ENCODE measurements at regions not wholly inside any gene's neighbourhood (a gene's known extent, or its start where the extent isn't known, plus 50 kb on each side); places are given as distances from the start of the nearest gene placed in this dataset.
"Not testable (repeated sequence)": the region's sequence is repeated elsewhere in the genome, so short reads cannot be mapped to it uniquely, and the experiment has no call there.

DNA sequence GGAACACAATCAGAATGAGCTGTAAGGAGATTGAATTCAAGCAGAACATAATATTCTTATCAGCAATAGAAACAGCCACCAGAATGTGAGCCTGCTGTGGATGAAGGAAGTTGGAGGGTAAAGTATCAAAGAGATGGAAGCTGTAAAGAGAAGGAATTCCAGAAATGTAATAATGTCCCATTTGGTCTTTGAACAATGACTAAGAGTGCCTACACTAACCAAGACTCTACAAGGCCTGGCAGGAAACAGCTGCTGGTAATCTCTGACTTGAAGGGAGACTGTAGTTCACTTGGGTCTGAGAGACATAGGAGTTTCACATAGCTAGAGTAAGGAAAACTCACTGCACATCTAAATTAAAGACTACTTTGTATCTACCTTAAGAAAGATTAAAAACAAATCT, 1176.0 kb upstream of the ALCAM start:
- CTCF ChIA-PET: interaction anchor here (1.5 to 1.8 kb wide), 2 partner anchors 14 to 22 kb away, joined by 5 read pairs; no protein-coding TSS in a partner anchor

DNA sequence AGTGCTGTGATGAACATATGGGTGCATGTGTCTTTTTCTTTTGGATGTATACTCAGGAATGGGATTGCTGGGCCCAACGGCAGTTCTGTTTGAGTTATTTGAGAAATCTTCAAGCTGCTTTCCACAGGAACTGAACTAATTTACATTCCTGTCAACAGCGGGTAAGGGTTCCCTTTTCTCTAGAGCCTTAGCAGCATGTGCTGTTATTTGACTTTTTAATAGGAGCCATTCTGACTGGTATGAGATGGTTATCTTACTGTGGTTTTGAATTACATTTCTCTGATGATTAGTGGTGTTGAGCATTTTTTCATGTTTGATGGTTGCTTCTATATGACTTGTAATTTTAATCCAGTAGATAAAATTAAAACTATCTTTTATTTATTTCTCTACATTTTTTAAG, 1168.6 kb upstream of the ALCAM start:
- CTCF ChIA-PET: no interaction called here
- TF ChIP-seq, protein P1, sequence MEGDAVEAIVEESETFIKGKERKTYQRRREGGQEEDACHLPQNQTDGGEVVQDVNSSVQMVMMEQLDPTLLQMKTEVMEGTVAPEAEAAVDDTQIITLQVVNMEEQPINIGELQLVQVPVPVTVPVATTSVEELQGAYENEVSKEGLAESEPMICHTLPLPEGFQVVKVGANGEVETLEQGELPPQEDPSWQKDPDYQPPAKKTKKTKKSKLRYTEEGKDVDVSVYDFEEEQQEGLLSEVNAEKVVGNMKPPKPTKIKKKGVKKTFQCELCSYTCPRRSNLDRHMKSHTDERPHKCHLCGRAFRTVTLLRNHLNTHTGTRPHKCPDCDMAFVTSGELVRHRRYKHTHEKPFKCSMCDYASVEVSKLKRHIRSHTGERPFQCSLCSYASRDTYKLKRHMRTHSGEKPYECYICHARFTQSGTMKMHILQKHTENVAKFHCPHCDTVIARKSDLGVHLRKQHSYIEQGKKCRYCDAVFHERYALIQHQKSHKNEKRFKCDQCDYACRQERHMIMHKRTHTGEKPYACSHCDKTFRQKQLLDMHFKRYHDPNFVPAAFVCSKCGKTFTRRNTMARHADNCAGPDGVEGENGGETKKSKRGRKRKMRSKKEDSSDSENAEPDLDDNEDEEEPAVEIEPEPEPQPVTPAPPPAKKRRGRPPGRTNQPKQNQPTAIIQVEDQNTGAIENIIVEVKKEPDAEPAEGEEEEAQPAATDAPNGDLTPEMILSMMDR (IDR thresholded peaks at IDR 0.05; ENCODE audit: control extremely low read depth, extremely low read depth, low read depth, missing control alignments): no peak
- POLR2A ChIA-PET: no interaction called here
- DNase-seq (ENCODE audit: extremely low spot score): no peak

More for the DNA sequence above, 1176.0 kb upstream of the ALCAM start:
- POLR2A ChIA-PET: no interaction called here
- TF ChIP-seq, protein P1 (IDR thresholded peaks at IDR 0.05; ENCODE audit: control extremely low read depth, extremely low read depth, low read depth, missing control alignments): no peak
- DNase-seq (ENCODE audit: extremely low spot score): no peak

GRCh38 chr3:104206925-104207324, 1159.8 kb upstream of the ALCAM start:
- no peak for DNase-seq (ENCODE audit: extremely low spot score)
- ChIA-PET CTCF (no interaction called here), POLR2A (no interaction called here)
- TF ChIP-seq, protein P1 (IDR thresholded peaks at IDR 0.05; ENCODE audit: control extremely low read depth, extremely low read depth, low read depth, missing control alignments): no peak

DNA sequence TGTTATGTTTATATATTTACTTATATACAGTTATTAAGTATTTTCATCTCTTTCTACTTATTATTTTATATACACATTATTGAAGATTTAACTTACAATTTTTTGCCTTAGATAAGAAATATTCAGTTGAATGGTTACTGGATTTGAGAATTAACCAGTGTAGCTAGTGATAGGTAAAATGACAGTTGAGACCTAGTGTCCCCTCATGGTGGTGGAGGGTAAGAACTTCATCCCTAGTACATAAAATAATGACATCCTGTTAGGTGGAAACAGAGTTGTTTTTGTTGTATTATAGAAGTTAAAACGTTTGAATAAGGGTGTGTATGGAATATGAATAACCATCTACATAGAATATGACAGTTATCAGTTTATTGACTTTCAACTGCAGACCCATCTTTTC, 1152.4 kb upstream of the ALCAM start:
- no peak for DNase-seq (ENCODE audit: extremely low spot score)
- CTCF ChIA-PET: no interaction called here
- TF ChIP-seq, protein P1 (IDR thresholded peaks at IDR 0.05; ENCODE audit: control extremely low read depth, extremely low read depth, low read depth, missing control alignments): no peak
- POLR2A ChIA-PET: no interaction called here

DNA sequence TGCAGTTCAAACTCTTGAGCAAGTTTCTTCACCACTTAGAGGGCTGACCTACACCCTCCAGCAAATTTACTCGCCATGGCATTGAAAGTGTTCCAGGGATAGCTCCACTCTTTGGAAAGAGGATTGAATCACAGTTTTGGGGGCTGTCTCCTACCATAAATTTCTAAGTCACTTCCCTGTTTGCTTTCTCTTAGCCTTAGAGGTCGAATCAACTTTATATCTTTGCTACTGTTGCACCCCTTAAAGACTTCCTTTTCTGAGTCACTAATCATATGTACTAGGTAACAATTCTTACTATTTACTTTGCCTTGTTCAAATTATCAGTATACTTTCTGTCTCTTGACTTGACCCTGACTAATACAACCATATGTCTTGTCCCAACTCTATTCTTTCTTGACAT, 1151.8 kb upstream of the ALCAM start:
- DNase-seq (ENCODE audit: extremely low spot score): no peak
- TF ChIP-seq, protein P1 (IDR thresholded peaks at IDR 0.05; ENCODE audit: control extremely low read depth, extremely low read depth, low read depth, missing control alignments): no peak
- CTCF ChIA-PET: interaction anchor here (1.7 kb wide), 1 partner anchor 12 kb away, joined by 4 read pairs; no protein-coding TSS in a partner anchor
- POLR2A ChIA-PET: no interaction called here

DNA sequence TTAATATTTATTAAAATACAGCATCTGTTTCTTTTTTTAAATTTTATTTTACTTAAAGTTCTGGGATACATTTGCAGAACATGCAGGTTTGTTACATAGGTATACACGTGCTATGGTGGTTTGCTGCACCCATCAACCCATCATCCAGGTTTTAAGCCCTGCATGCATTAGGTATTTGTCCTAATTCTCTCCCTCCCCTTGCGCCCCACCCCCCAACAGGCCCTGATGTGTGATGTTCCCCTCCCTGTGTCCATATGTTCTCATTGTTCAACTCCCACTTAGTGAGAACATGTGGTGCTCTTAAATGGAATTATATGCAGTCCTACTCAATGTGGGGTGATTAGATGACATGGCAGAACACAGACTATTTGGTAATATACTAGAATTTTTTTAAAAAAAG, 1147.7 kb upstream of the ALCAM start:
- CTCF ChIA-PET, POLR2A ChIA-PET: not testable (repeated sequence)

DNA sequence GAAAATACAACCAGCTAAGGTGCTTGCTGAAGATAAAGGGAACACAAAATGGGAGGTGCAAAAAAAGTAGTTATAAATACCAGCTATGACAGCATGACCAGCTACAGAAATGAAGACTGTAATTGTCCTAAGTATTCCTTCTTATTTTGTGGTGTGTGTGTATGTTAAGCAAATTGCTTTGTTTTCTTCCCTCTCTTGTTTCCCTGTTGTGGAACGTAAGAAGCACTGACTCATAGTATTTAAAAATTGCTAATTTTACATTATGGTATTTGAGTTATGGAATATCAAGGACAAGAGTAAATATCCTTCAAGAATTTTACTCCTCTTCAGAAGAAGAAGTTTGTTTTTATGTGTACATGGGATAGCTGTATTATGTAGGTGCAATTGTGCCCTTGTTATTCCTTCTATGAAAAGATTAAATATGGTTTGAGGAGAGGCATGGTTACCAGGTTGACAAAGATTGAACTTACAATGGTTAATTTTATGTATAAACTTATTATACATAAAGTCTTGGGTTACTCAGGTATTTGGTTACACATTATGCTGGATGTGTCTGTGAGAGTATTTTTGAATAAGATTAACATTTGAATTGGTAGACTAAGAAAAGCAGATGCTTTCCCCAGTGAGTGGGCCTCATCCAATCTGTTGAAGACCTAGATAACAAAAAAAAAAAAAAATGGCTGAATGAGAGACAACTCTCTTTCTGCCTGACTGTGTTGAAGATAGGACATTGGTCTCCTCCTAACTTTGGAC, 1132.1 kb upstream of the ALCAM start:
- TF ChIP-seq, protein P1 (IDR thresholded peaks at IDR 0.05; ENCODE audit: control extremely low read depth, extremely low read depth, low read depth, missing control alignments): no peak
- DNase-seq (ENCODE audit: extremely low spot score): no peak
- CTCF ChIA-PET: interaction anchor here (1.1 to 1.7 kb wide), 2 partner anchors 9 to 14 kb away, joined by 3 to 5 read pairs; no protein-coding TSS in a partner anchor
- POLR2A ChIA-PET: no interaction called here

More for the DNA sequence above, 1147.7 kb upstream of the ALCAM start:
- not testable (repeated sequence) for DNase-seq (ENCODE audit: extremely low spot score)

All from GM10248 (cell line).